Trophoblast cell (in vitro differentiated cells and primary cell): ENCODE measurements at regions not wholly inside any gene's neighbourhood (a gene's known extent, or its start where the extent isn't known, plus 50 kb on each side); places are given as distances from the start of the nearest gene placed in this dataset.

ENCODE experiments used
- DNase-seq, 2 donors: peaks; one replicate each; pipeline ENCODE4 v3.0.0-alpha.2; 2016
- H2AFZ ChIP-seq: 2 replicates; pipeline ENCODE4 v1.6.1; 2013; ENCODE audit warnings: low read length, moderate library complexity, mild to moderate bottlenecking; ENCODE audit not compliant: insufficient read depth, poor library complexity
- H2AK5ac ChIP-seq: 2 replicates; pipeline ENCODE4 v1.6.1; 2013; ENCODE audit warnings: mild to moderate bottlenecking, low read length
- H2BK120ac ChIP-seq: 2 replicates; pipeline ENCODE4 v1.6.1; 2013; ENCODE audit warnings: low read length, mild to moderate bottlenecking, moderate library complexity; ENCODE audit not compliant: insufficient read depth, poor library complexity
- H2BK12ac ChIP-seq: 2 replicates; pipeline ENCODE4 v1.6.1; 2013; ENCODE audit warnings: mild to moderate bottlenecking, low read length, moderate library complexity
- H2BK5ac ChIP-seq: 2 replicates; pipeline ENCODE4 v1.6.1; 2013; ENCODE audit warnings: low read length, low read depth, moderate library complexity, mild to moderate bottlenecking; ENCODE audit not compliant: poor library complexity
- H3K14ac ChIP-seq: 2 replicates; pipeline ENCODE4 v1.6.1; 2013; ENCODE audit warnings: mild to moderate bottlenecking, low read length
- H3K18ac ChIP-seq: 2 replicates; pipeline ENCODE4 v1.6.1; 2013; ENCODE audit warnings: mild to moderate bottlenecking, low read length
- H3K23ac ChIP-seq: 2 replicates; pipeline ENCODE4 v1.6.1; 2013; ENCODE audit warnings: low read length
- H3K27ac ChIP-seq: 2 replicates; pipeline ENCODE4 v1.5.1; 2013; ENCODE audit warnings: low read depth, mild to moderate bottlenecking, inconsistent platforms, low read length, moderate library complexity
- H3K27me3 ChIP-seq: 2 replicates; pipeline ENCODE4 v1.6.1; 2013; ENCODE audit warnings: inconsistent platforms, mild to moderate bottlenecking, low read length, moderate library complexity; ENCODE audit not compliant: insufficient read depth
- H3K36me3 ChIP-seq, 2 experiments: 1 replicate in 1 of 2; 2 replicates in 1 of 2; pipeline ENCODE4 v1.6.1; 2013; ENCODE audit warnings: low read length in 2 of 2, mild to moderate bottlenecking in 2 of 2, moderate library complexity in 1 of 2; ENCODE audit not compliant: insufficient read depth in 2 of 2, control insufficient read depth in 1 of 2
- H3K4ac ChIP-seq: 2 replicates; pipeline ENCODE4 v1.6.1; 2013; ENCODE audit warnings: low read depth, mild to moderate bottlenecking, low read length, moderate library complexity
- H3K4me1 ChIP-seq, 2 experiments: 1 replicate in 1 of 2; 2 replicates in 1 of 2; pipeline ENCODE4 v1.6.1; 2013; ENCODE audit warnings: low read length in 2 of 2, mild to moderate bottlenecking in 2 of 2, moderate library complexity in 1 of 2; ENCODE audit not compliant: insufficient read depth in 2 of 2, control insufficient read depth in 1 of 2
- H3K4me2 ChIP-seq: 2 replicates; pipeline ENCODE4 v1.6.1; 2013; ENCODE audit warnings: inconsistent platforms, mild to moderate bottlenecking, low read length, moderate library complexity
- H3K4me3 ChIP-seq: 2 replicates; pipeline ENCODE4 v1.5.1; 2013; ENCODE audit warnings: mild to moderate bottlenecking, low read depth, low read length, inconsistent platforms
- H3K79me1 ChIP-seq: one replicate; pipeline ENCODE4 v1.6.1; 2013; ENCODE audit warnings: low read length
- H3K79me2 ChIP-seq: 2 replicates; pipeline ENCODE4 v1.6.1; 2013; ENCODE audit warnings: low read length, mild to moderate bottlenecking; ENCODE audit not compliant: control insufficient read depth, insufficient read depth, poor library complexity
- H3K9ac ChIP-seq: 2 replicates; pipeline ENCODE4 v1.6.1; 2013; ENCODE audit warnings: mild to moderate bottlenecking, low read length
- H3K9me3 ChIP-seq: 2 replicates; pipeline ENCODE4 v1.6.1; 2013; ENCODE audit warnings: low read depth, mild to moderate bottlenecking, control low read depth, inconsistent platforms, low read length; ENCODE audit not compliant: insufficient read depth
- H4K12ac ChIP-seq: 2 replicates; pipeline ENCODE4 v1.6.1; 2013; ENCODE audit warnings: low read depth, mild to moderate bottlenecking, low read length, moderate library complexity
- H4K8ac ChIP-seq: 2 replicates; pipeline ENCODE4 v1.6.1; 2013; ENCODE audit warnings: low read depth, mild to moderate bottlenecking, low read length, moderate library complexity
- H4K91ac ChIP-seq: one replicate; pipeline ENCODE4 v1.6.1; 2013; ENCODE audit warnings: low read depth, mild to moderate bottlenecking, low read length, moderate library complexity
- WGBS: extraction: QIAGEN DNeasy Blood & Tissue Kit; methylation state at CpG from one replicate; pipeline ENCODE4 v1.1.7; 2013; ENCODE audit warnings: missing lambda C conversion rate; ENCODE audit not compliant: insufficient read length, insufficient coverage; ENCODE audit errors: extremely low coverage; 5-methylcytosine and 5-hydroxymethylcytosine counted together

DNA sequence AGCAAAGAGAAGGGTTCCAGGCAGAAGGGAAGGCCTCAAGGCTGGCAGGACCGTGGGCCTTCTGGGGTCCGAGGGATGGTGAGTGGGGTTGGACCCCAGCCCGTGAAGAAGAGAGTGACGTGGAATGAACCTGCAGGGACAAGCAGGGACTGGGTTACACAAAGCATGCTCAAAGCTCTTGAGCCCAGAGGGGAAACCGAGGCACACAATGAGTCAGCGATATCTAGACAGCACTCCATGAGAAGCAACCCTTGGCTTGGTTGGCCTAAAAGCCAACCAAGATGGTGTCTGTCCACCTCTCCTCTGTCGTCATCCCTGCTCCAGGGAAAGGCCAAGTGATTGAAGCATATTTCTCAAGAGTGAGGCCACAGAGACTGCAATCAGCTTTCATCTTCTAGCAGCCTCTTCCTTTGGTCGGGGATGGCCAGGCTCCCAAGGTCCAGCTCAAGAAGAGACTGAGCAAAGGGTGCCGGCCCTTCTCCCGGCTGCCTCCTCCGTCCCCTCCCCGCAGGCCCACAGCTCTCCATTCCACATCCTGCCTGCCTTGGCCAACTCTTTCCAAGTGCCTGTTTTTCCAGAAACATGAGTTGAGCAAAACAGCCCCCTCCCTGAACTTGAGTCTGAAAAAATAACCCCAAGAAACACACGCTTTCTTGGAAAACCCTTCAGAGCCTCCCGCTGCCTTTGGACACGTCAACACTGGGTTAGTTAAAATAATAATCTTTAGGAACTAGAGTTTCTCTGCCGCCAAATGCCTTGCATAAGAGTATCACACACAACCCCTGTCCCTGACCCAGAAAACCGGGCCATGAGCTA lies 556.6 kb downstream of the MIAT start:
- Histone ChIP-seq H2BK120ac (no peak overlapping the region), H3K9ac (no peak overlapping the region), H4K91ac (peak overlapping the region; percentile 41), H3K23ac (no peak overlapping the region), H3K36me3 (no peaks in the 10 kb centered on the region), H2AFZ (no peak overlapping the region), H4K12ac (no peak overlapping the region), H2BK12ac (peak overlapping the region; percentile 21), H2BK5ac (peak overlapping the region; percentile 21), H3K4ac (no peak overlapping the region), H3K14ac (no peak overlapping the region), H4K8ac (no peak overlapping the region), H3K79me1 (peaks cover 9% of the 10 kb centered on the region), H3K27me3 (no peaks in the 10 kb centered on the region), H3K79me2 (no peaks in the 10 kb centered on the region), H3K4me2 (no peak overlapping the region), H3K27ac (no peak overlapping the region), H3K4me3 (no peak overlapping the region), H3K4me1 (peaks cover 13 to 15% of the 10 kb centered on the region in 2 experiments), H2AK5ac (peak overlapping the region; percentile 5), H3K9me3 (peaks cover 3% of the 10 kb centered on the region), H3K18ac (no peak overlapping the region)
- no CpG with 5 or more reads among the region's 17 CpGs for WGBS
- DNase-seq = no peak

DNA sequence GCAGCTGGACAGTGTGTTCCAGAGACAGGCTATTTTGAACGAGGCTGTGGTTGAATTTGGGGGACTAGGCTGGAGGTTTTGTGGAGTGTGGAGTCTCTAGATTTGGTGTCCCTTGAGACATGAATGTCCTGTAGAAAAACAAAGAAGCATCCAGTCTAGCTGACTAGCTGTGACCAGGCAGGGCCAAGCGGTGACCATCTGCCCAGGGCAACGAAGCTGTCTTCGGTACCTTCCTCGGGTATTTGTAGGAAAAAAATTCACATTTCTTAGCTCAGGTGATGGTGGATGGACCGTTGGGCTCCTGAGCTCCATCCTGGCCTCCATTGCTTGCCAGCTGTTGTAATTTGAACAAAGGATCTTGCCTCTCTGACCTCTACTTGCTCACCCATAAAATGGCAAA lies 557.3 kb downstream of the MIAT start:
- Histone ChIP-seq H4K91ac (no peak overlapping the region), H3K36me3 (no peaks in the 10 kb centered on the region), H2BK12ac (no peak overlapping the region), H3K4me2 (no peak overlapping the region), H4K8ac (no peak overlapping the region), H4K12ac (no peak overlapping the region), H3K23ac (no peak overlapping the region), H3K4ac (no peak overlapping the region), H2BK5ac (no peak overlapping the region), H2BK120ac (no peak overlapping the region), H3K4me3 (no peak overlapping the region), H3K79me1 (peaks cover 10% of the 10 kb centered on the region), H3K27ac (no peak overlapping the region), H3K18ac (no peak overlapping the region), H3K27me3 (no peaks in the 10 kb centered on the region), H3K9me3 (peaks cover 3% of the 10 kb centered on the region), H3K9ac (no peak overlapping the region), H2AFZ (no peak overlapping the region), H3K14ac (no peak overlapping the region), H3K79me2 (no peaks in the 10 kb centered on the region), H2AK5ac (no peak overlapping the region), H3K4me1 (peaks cover 13 to 15% of the 10 kb centered on the region in 2 experiments)
- WGBS = no CpG with 5 or more reads among the region's 6 CpGs
- DNase-seq = no peak

DNA sequence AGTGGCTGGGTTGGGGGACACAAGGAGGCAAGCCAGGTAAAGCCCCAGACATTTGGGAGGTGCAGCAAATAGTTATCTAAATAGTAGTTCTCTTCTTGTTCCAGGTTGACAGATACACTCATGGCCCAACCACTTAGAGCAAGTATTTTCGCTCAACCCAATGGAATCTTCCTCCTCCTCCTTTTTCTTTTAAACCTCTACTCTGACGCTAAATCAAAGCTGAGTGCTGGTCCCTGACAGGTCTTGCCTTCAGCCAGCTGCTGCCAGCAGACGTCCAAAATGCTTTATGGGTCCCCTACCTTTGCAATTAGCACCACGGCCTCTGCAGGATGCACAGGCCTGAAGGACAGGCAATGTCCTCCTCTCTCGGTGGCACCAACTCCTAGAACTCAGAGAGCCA lies 558.5 kb downstream of the MIAT start:
- Histone ChIP-seq H3K4me3 (no peak overlapping the region), H3K4me1 (peaks cover 15 to 16% of the 10 kb centered on the region in 2 experiments), H3K36me3 (no peaks in the 10 kb centered on the region), H3K14ac (no peak overlapping the region), H3K9me3 (peaks cover 3% of the 10 kb centered on the region), H3K18ac (no peak overlapping the region), H2BK120ac (no peak overlapping the region), H3K23ac (no peak overlapping the region), H3K27me3 (no peaks in the 10 kb centered on the region), H3K79me2 (no peaks in the 10 kb centered on the region), H4K12ac (no peak overlapping the region), H4K8ac (no peak overlapping the region), H3K79me1 (peaks cover 10% of the 10 kb centered on the region), H4K91ac (no peak overlapping the region), H3K4ac (no peak overlapping the region), H3K27ac (no peak overlapping the region), H3K9ac (no peak overlapping the region), H2BK5ac (no peak overlapping the region), H2AK5ac (no peak overlapping the region), H3K4me2 (no peak overlapping the region), H2BK12ac (no peak overlapping the region), H2AFZ (no peak overlapping the region)
- no peak for DNase-seq
- no CpG with 5 or more reads among the region's 5 CpGs for WGBS

DNA sequence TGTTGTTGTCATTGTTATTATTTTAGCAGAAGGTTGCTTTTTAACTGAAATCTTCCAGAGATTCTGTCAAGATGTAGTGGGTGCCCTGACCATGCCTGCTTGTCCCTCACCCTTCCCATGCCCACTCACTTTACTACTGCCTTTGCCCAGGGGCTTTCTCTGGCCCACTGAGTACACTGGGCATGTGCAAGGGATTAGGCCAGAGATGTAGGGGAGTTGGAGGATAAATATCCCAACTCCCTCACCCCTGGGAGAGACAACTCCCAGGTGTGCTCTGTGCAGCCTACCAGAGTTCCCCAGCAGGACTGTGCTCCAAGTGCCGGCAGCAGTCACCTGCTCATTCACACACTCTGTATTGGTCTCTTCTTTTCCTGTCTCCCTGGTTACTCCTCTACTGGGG lies 559.1 kb downstream of the MIAT start:
- Histone ChIP-seq H3K79me2 (no peaks in the 10 kb centered on the region), H3K9ac (no peak overlapping the region), H3K4me3 (no peak overlapping the region), H2BK120ac (no peak overlapping the region), H4K91ac (no peak overlapping the region), H4K8ac (no peak overlapping the region), H2AFZ (no peak overlapping the region), H3K36me3 (no peaks in the 10 kb centered on the region), H3K18ac (no peak overlapping the region), H2BK5ac (no peak overlapping the region), H2BK12ac (no peak overlapping the region), H3K4me2 (no peak overlapping the region), H3K4ac (no peak overlapping the region), H3K27ac (no peak overlapping the region), H3K9me3 (peaks cover 3% of the 10 kb centered on the region), H3K79me1 (peaks cover 10% of the 10 kb centered on the region), H2AK5ac (no peak overlapping the region), H3K27me3 (no peaks in the 10 kb centered on the region), H4K12ac (no peak overlapping the region), H3K14ac (no peak overlapping the region), H3K23ac (no peak overlapping the region), H3K4me1 (peaks cover 15 to 16% of the 10 kb centered on the region in 2 experiments)
- DNase-seq = no peak
- WGBS = no CpG with 5 or more reads among the region's 1 CpG
